Mammary epithelial cell (primary cell): ENCODE measurements at regions not wholly inside any gene's neighbourhood (a gene's known extent, or its start where the extent isn't known, plus 50 kb on each side); places are given as distances from the start of the nearest gene placed in this dataset.

Experiments used
- CTCF ChIP-seq, 2 donors: IDR thresholded peaks in 1 of 2; conservative IDR thresholded peaks in 1 of 2; 2 replicates each; pipeline ENCODE4 v1.5.1; 2011 to 2012; ENCODE audit warnings: inconsistent platforms in 2 of 2, low read length in 2 of 2, mild to moderate bottlenecking in 2 of 2, control low read depth in 1 of 2, low read depth in 1 of 2; ENCODE audit not compliant: insufficient read depth in 1 of 2; ENCODE audit errors: extremely low read depth in 1 of 2
- EZH2 ChIP-seq: IDR thresholded peaks from 2 replicates; pipeline ENCODE4 v1.6.1; 2012; ENCODE audit warnings: low read length, inconsistent platforms, borderline replicate concordance

- TF ChIP-seq CTCF (conservative IDR thresholded peaks at IDR 0.05 in 1 of 2, IDR thresholded peaks at IDR 0.05 in 1 of 2; ENCODE audit: extremely low read depth in 1 of 2, insufficient read depth in 1 of 2, low read depth in 1 of 2, low read length in 2 of 2), result no peak
- TF ChIP-seq EZH2, result no peak
These were observed 342.6 kb downstream of the C4orf33 start for GRCh38 chr4:129438456-129438981.
